SK-N-SH (cell line): ENCODE measurements at regions not wholly inside any gene's neighbourhood (a gene's known extent, or its start where the extent isn't known, plus 50 kb on each side); places are given as distances from the start of the nearest gene placed in this dataset.
A peak's percentile ranks its signal among the peaks of the same experiment; 100 is the strongest.

ENCODE experiments used
- CHD2 ChIP-seq: fragments of 150-350 bp; IDR thresholded peaks from 2 replicates; pipeline ENCODE4 v1.6.1; 2018; ENCODE audit warnings: low read length; ENCODE audit not compliant: partially characterized antibody
- CTCF ChIP-seq: fragments of 200-600 bp; sonication (generic); IDR thresholded peaks from 2 replicates; pipeline ENCODE4 v1.6.1; 2017; ENCODE audit warnings: antibody characterized with exemption, mild to moderate bottlenecking, moderate library complexity
- ELF1 ChIP-seq: IDR thresholded peaks from 2 replicates; pipeline ENCODE4 v1.4.0; 2012
- EP300 ChIP-seq, 2 experiments: IDR thresholded peaks; 2 replicates each; pipeline versions ENCODE4 v1.4.0 to v1.6.1; 2012; ENCODE audit warnings: borderline replicate concordance in 1 of 2, low read depth in 1 of 2, low read length in 1 of 2
- EZH2phosphoT487 ChIP-seq: fragments of 200-600 bp; sonication (generic); IDR thresholded peaks from 2 replicates; pipeline ENCODE4 v1.6.1; 2017; ENCODE audit warnings: low read depth, mixed run types, mild to moderate bottlenecking, antibody characterized with exemption, moderate library complexity, borderline replicate concordance
- FOSL2 ChIP-seq: IDR thresholded peaks from 2 replicates; pipeline ENCODE4 v1.4.0; 2012; ENCODE audit warnings: low read depth, mild to moderate bottlenecking, moderate library complexity, borderline replicate concordance
- FOXM1 ChIP-seq: IDR thresholded peaks from 2 replicates; pipeline ENCODE4 v1.4.0; 2012; ENCODE audit warnings: low read depth, mild to moderate bottlenecking
- JUND ChIP-seq: IDR thresholded peaks from 2 replicates; pipeline ENCODE4 v1.4.0; 2012
- MAX ChIP-seq: IDR thresholded peaks from 2 replicates; pipeline ENCODE4 v1.4.0; 2012; ENCODE audit warnings: low read depth
- MEF2A ChIP-seq: IDR thresholded peaks from 2 replicates; pipeline ENCODE4 v1.4.0; 2012; ENCODE audit warnings: low read depth, borderline replicate concordance
- MXI1 ChIP-seq: IDR thresholded peaks from 2 replicates; pipeline ENCODE4 v1.6.1; 2012; ENCODE audit warnings: mild to moderate bottlenecking, low read depth, low read length, improper control_type of control experiment
- PBX3 ChIP-seq: IDR thresholded peaks from 2 replicates; pipeline ENCODE4; 2012
- RFX5 ChIP-seq: IDR thresholded peaks from 2 replicates; pipeline ENCODE4 v1.6.1; 2012; ENCODE audit warnings: mild to moderate bottlenecking, improper control_type of control experiment, low read length
- ZBTB33 ChIP-seq: IDR thresholded peaks from 2 replicates; pipeline ENCODE4 v1.4.0; 2012; ENCODE audit warnings: low read depth, borderline replicate concordance
- TF ChIP-seq, protein P1 (sequence below): IDR thresholded peaks from 2 replicates; pipeline ENCODE4 v1.6.1; 2012; ENCODE audit warnings: mild to moderate bottlenecking, low read depth, low read length, moderate library complexity
- TF ChIP-seq, protein P2 (sequence below): fragments of 150-350 bp; IDR thresholded peaks from 2 replicates; pipeline ENCODE4 v1.6.1; 2017; ENCODE audit warnings: antibody characterized with exemption, low read length, low read depth, borderline replicate concordance

- TF ChIP-seq EZH2phosphoT487: no peak
- TF ChIP-seq EP300 (IDR thresholded peaks at IDR 0.05; ENCODE audit: borderline replicate concordance in 1 of 2, low read depth in 1 of 2, low read length in 1 of 2): peak; percentile 57 to 74; a peak in 3 of 4 replicates
- TF ChIP-seq FOSL2: peak; percentile 31; the same call in 1 of the 2 replicates
- TF ChIP-seq PBX3: peak; percentile 18; the same call in 1 of the 2 replicates
- no peak for TF ChIP-seq MXI1
- TF ChIP-seq ELF1: no peak
- TF ChIP-seq ZBTB33: no peak
- TF ChIP-seq CHD2: peak; percentile 65
- peak; percentile 28; the same call in 1 of the 2 replicates for TF ChIP-seq JUND
- TF ChIP-seq, protein P1, sequence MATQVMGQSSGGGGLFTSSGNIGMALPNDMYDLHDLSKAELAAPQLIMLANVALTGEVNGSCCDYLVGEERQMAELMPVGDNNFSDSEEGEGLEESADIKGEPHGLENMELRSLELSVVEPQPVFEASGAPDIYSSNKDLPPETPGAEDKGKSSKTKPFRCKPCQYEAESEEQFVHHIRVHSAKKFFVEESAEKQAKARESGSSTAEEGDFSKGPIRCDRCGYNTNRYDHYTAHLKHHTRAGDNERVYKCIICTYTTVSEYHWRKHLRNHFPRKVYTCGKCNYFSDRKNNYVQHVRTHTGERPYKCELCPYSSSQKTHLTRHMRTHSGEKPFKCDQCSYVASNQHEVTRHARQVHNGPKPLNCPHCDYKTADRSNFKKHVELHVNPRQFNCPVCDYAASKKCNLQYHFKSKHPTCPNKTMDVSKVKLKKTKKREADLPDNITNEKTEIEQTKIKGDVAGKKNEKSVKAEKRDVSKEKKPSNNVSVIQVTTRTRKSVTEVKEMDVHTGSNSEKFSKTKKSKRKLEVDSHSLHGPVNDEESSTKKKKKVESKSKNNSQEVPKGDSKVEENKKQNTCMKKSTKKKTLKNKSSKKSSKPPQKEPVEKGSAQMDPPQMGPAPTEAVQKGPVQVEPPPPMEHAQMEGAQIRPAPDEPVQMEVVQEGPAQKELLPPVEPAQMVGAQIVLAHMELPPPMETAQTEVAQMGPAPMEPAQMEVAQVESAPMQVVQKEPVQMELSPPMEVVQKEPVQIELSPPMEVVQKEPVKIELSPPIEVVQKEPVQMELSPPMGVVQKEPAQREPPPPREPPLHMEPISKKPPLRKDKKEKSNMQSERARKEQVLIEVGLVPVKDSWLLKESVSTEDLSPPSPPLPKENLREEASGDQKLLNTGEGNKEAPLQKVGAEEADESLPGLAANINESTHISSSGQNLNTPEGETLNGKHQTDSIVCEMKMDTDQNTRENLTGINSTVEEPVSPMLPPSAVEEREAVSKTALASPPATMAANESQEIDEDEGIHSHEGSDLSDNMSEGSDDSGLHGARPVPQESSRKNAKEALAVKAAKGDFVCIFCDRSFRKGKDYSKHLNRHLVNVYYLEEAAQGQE: no peak
- TF ChIP-seq, protein P2, sequence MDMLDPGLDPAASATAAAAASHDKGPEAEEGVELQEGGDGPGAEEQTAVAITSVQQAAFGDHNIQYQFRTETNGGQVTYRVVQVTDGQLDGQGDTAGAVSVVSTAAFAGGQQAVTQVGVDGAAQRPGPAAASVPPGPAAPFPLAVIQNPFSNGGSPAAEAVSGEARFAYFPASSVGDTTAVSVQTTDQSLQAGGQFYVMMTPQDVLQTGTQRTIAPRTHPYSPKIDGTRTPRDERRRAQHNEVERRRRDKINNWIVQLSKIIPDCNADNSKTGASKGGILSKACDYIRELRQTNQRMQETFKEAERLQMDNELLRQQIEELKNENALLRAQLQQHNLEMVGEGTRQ: no peak
- peak; percentile 62; the same call in 1 of the 2 replicates for TF ChIP-seq MEF2A
- no peak for TF ChIP-seq FOXM1
- TF ChIP-seq CTCF: no peak
- TF ChIP-seq RFX5: no peak
- TF ChIP-seq MAX: peak; percentile 35; the same call in 1 of the 2 replicates
Observed at GRCh38 chr15:35308802-35309201, 223.7 kb upstream of the NANOGP8 start (continued).
